Heart right ventricle (tissue), 16 donors: ENCODE measurements at regions not wholly inside any gene's neighbourhood (a gene's known extent, or its start where the extent isn't known, plus 50 kb on each side); places are given as distances from the start of the nearest gene placed in this dataset.

Experiments used
- ATAC-seq, 8 donors: fragments of 200-7000 bp; cut with Tn5 transposase; one replicate each; pipeline ENCODE4 v1.9.1; 2020; ENCODE audit warnings: mild to moderate bottlenecking in 8 of 8, moderate library complexity in 8 of 8, moderate number of reproducible peaks in 1 of 8
- DNase-seq, 2 donors: peaks; one replicate each; pipeline ENCODE4 v3.0.0-alpha.2; 2020
- H3K27ac ChIP-seq, 10 donors: fragments of 200-600 bp; sonication (generic) in 2 of 10; one replicate each; pipeline versions ENCODE4 v1.5.0 to v1.8.0; 2020 to 2022; ENCODE audit warnings: mild to moderate bottlenecking in 3 of 10
- H3K27me3 ChIP-seq, 7 donors: fragments of 200-600 bp; one replicate each; pipeline ENCODE4 v1.8.0; 2021 to 2022; ENCODE audit warnings: mild to moderate bottlenecking in 2 of 7
- H3K36me3 ChIP-seq, 9 donors: fragments of 200-600 bp; sonication (generic) in 1 of 9; one replicate each; pipeline versions ENCODE4 v1.5.0 to v1.8.0; 2020 to 2022; ENCODE audit warnings: mild to moderate bottlenecking in 2 of 9
- H3K4me1 ChIP-seq, 9 donors: fragments of 200-600 bp; sonication (generic) in 1 of 9; one replicate each; pipeline versions ENCODE4 v1.5.0 to v1.8.0; 2020 to 2022; ENCODE audit warnings: mild to moderate bottlenecking in 4 of 9
- H3K4me3 ChIP-seq, 10 donors: fragments of 200-600 bp; sonication (generic) in 2 of 10; one replicate each; pipeline versions ENCODE4 v1.5.0 to v1.8.0; 2020 to 2022; ENCODE audit warnings: mild to moderate bottlenecking in 7 of 10, moderate library complexity in 2 of 10
- H3K9me3 ChIP-seq, 11 donors: fragments of 200-600 bp in 10 of 11; sonication (generic) in 2 of 11; one replicate each; pipeline versions ENCODE4 v1.5.0 to v1.8.0; 2013 to 2022; ENCODE audit warnings: mild to moderate bottlenecking in 2 of 11, control low read depth in 1 of 11, moderate library complexity in 1 of 11
- WGBS, 2 donors: extraction: QIAGEN DNeasy Blood & Tissue Kit; methylation state at CpG; one replicate each; pipeline ENCODE4 v1.1.7; 2013; ENCODE audit warnings: inconsistent platforms in 1 of 2; 5-methylcytosine and 5-hydroxymethylcytosine counted together
- intact Hi-C, 10 donors: fragments of 100-400 bp; cut with DNase I; formaldehyde crosslinking; loops; one replicate each; pipeline versions ENCODE4 v1.11.1 to v1.14.2; 2022
- TF ChIP-seq, protein P1 (sequence below), 9 donors: fragments of 200-600 bp; sonication (generic) in 2 of 9; IDR thresholded peaks; one replicate each; pipeline versions ENCODE4 v1.5.0 to v1.8.0; 2021 to 2022; ENCODE audit warnings: antibody characterized with exemption in 9 of 9, mild to moderate bottlenecking in 5 of 9, moderate library complexity in 1 of 9
- donor health status: Arrhythmogenic right ventricular cardiomyopathy.
- donor health status: ischemic (EF 13 %, LVEDD 7.1; RV severe dilation, severe dysfunction).
- donor health status: healthy with polysubstance abuse.
- donor health status: DM: no; HTN: yes; CAD: no.
- donor health status: DM: no; HTN: no; CAD: no.
- donor health status: ischemic (EF 25% LVEDD 6.9; RV normal size, moderate dysfunction).
- donor health status: ischemic (EF 25% LVEDD 5.7; RV mildly dilated, moderate dysfunction).
- donor health status: healthy.
- donor health status: DM: yes; HTN: yes; CAD: no.
- donor health status: Ischemic cardiomyopathy.
- donor health status: ischemic (EF 35%, LVEDD 5.7; RV mildly dilated, moderate dysfunction).
- donor health status: nonischemic (EF 11% LVEDD 7.7; RV severe dilation, severe dysfunction).
- donor health status: DM: yes; HTN: yes; CAD: no.
- donor health status: PGD.
- donor health status: ischemic (EF 29% LVEDD 5.4; RV normal size, mild dysfunction).
- donor health status: nonischemic (EF 23%, LVEDD 6.1; RV moderate dilation, normal function).

DNA sequence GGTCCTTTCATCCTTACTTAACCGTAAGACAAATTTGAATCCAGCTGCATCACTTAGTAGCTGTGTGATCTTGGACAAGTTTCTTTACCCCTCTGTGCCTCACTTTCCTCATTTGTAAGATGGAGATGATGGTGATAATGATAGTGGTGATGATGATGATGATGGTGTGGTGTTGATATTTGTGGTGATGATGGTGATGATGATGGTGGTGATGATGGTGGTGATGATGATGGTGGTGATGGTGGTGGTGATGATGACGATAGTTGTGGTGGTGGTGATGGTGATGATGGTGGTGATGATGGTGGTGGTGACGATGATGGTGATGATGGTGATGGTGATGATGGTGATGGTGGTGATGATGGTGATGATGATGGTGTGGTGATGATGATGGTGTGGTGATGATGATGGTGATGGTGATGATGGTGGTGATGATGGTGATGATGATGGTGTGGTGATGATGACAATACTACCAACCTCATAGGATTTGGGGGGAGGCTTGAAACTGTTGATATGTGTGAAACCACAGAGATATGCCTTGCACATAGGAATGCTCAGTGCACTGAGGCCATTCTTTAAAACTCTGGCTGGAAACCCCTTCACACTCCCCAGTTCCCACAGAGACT lies 233.2 kb downstream of the LY86 start:
- Histone ChIP-seq H3K27ac (no peak overlapping the region), H3K27me3 (no peaks in the 10 kb centered on the region), H3K9me3 (no peaks in the 10 kb centered on the region), H3K36me3 (no peaks in the 10 kb centered on the region), H3K4me3 (no peak overlapping the region), H3K4me1 (peaks cover 4 to 32% (median 19%) of the 10 kb centered on the region in 9 donors)
- ATAC-seq (no peak), DNase-seq (no peak)
- intact Hi-C loops = loop anchor here in 2 of 10 donors (5.0 to 10.0 kb wide), 2 partner anchors 69 to 73 kb away; no protein-coding TSS in a partner anchor
- WGBS, 2 donors = 87 to 89% methylated on average over 3 of the region's 3 CpGs
- TF ChIP-seq, protein P1, sequence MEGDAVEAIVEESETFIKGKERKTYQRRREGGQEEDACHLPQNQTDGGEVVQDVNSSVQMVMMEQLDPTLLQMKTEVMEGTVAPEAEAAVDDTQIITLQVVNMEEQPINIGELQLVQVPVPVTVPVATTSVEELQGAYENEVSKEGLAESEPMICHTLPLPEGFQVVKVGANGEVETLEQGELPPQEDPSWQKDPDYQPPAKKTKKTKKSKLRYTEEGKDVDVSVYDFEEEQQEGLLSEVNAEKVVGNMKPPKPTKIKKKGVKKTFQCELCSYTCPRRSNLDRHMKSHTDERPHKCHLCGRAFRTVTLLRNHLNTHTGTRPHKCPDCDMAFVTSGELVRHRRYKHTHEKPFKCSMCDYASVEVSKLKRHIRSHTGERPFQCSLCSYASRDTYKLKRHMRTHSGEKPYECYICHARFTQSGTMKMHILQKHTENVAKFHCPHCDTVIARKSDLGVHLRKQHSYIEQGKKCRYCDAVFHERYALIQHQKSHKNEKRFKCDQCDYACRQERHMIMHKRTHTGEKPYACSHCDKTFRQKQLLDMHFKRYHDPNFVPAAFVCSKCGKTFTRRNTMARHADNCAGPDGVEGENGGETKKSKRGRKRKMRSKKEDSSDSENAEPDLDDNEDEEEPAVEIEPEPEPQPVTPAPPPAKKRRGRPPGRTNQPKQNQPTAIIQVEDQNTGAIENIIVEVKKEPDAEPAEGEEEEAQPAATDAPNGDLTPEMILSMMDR (IDR thresholded peaks at IDR 0.05) = no peak

DNA sequence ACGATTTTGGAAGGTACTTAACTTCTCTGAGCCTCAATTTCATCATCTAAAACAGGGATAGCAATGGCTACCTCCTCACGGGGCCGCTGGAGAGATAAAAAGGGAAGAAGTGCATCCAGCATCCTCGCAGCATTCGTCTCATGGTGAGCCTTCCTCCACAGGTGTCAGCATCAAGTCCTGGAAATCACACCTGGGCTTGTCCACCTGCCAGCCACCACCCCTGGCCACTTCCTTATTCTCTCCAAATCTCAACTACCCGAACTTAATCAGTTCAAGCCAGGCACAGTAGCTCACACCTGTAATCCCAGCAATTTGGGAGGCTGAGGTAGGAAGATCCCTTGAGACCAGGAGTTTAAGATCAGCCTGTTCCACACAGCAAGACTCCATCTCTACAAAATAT lies 234.5 kb downstream of the LY86 start:
- ATAC-seq = no peak

DNA sequence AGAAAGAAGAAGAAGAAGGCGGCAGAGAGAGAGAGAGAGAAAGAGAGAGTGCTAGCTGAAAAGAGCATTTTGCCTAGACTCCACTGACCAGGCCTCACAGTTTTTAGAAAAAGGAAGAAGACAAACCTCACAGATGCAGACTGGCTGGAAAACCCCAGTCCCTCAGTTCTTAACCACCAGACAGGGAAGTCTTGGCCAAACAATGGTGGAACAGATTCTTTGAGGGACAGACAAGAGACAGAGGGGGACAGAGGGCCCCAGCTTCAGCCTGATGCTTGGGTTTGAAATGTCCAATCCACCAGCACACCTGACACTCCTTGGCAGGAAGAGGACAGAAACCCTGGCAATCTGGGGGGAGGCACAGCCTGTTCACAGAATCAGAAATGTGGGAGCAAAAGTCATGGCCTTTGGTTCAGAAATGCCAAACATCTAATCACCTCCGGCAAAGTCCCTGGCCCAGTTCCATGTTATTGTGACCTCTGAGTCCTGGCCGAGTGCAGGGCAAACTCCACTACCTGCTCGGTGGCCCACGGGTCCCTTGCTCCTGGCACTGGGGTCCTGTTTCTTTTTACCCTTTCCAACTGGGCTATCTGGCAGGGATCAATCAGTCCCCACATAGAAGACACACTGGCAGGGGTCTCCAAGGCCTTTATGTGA lies 235.2 kb downstream of the LY86 start:
- TF ChIP-seq, protein P1 (IDR thresholded peaks at IDR 0.05) = no peak
- ATAC-seq = no peak
- H3K36me3 ChIP-seq = no peaks in the 10 kb centered on the region
- H3K4me1 ChIP-seq = peaks cover 4 to 40% (median 22%) of the 10 kb centered on the region in 9 donors
- intact Hi-C loops = loop anchor here in 2 of 10 donors (5.0 to 10.0 kb wide), 2 partner anchors 71 kb away; no protein-coding TSS in a partner anchor
- H3K27ac ChIP-seq = peak overlapping the region in 2 of 10 donors; percentile 27 to 71
- no peak for DNase-seq
- no peaks in the 10 kb centered on the region for H3K9me3 ChIP-seq
- no peak overlapping the region for H3K4me3 ChIP-seq
- 54 to 60% methylated on average over 5 of the region's 5 CpGs for WGBS, 2 donors
- no peaks in the 10 kb centered on the region for H3K27me3 ChIP-seq

More for the DNA sequence above, 234.5 kb downstream of the LY86 start:
- Histone ChIP-seq H3K4me1 (peaks cover 4 to 40% (median 22%) of the 10 kb centered on the region in 9 donors), H3K4me3 (no peak overlapping the region), H3K36me3 (no peaks in the 10 kb centered on the region), H3K9me3 (no peaks in the 10 kb centered on the region), H3K27me3 (no peaks in the 10 kb centered on the region), H3K27ac (peak overlapping the region in 1 of 10 donors; percentile 71)
- TF ChIP-seq, protein P1 (IDR thresholded peaks at IDR 0.05) = no peak
- intact Hi-C loops = loop anchor here in 2 of 10 donors (5.0 to 10.0 kb wide), 2 partner anchors 71 to 72 kb away; no protein-coding TSS in a partner anchor
- no peak for DNase-seq
- 84 to 85% methylated on average over 6 of the region's 6 CpGs for WGBS, 2 donors

DNA sequence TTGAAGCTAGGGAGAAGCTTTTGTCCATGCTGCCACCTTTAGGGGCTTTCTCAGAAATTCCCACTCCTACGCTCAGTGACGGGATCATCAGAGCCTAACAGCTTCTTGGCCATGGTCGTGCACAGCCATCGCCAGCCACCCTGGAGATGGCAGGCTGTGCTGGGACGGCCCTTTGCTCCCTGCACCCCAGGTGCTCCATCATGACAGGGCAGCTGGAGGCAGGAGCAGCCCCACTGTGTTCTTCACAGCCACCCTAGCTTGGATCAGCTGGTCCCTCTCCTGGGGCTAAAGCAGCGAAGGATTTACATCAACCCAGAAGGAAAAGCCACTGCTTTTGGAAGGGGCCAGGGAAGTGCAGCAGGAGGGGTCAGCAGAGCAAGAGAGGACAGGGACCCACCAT lies 235.9 kb downstream of the LY86 start:
- ATAC-seq (peak in 2 of 8 donors; percentile 2 to 8), DNase-seq (no peak)
- Histone ChIP-seq H3K4me1 (peaks cover 4 to 40% (median 22%) of the 10 kb centered on the region in 9 donors), H3K36me3 (no peaks in the 10 kb centered on the region), H3K9me3 (no peaks in the 10 kb centered on the region), H3K27ac (peak overlapping the region in 1 of 10 donors; percentile 71), H3K4me3 (no peak overlapping the region), H3K27me3 (no peaks in the 10 kb centered on the region)
- WGBS, 2 donors = 88 to 89% methylated on average over 6 of the region's 6 CpGs
- TF ChIP-seq, protein P1 (IDR thresholded peaks at IDR 0.05) = no peak
- intact Hi-C loops = loop anchor here in 2 of 10 donors (5.0 to 10.0 kb wide), 2 partner anchors 70 to 72 kb away; no protein-coding TSS in a partner anchor
